Left lung (tissue), 4 donors: ENCODE measurements at regions not wholly inside any gene's neighbourhood (a gene's known extent, or its start where the extent isn't known, plus 50 kb on each side); places are given as distances from the start of the nearest gene placed in this dataset.
"Not testable (repeated sequence)": the region's sequence is repeated elsewhere in the genome, so short reads cannot be mapped to it uniquely, and the experiment has no call there.

Source experiments
- ATAC-seq: fragments of 200-7000 bp; cut with Tn5 transposase; one replicate; pipeline ENCODE4 v1.9.1; 2020; ENCODE audit warnings: moderate library complexity
- DNase-seq, 4 donors: peaks; one replicate each; pipeline ENCODE4 v3.0.0-alpha.2; 2013 to 2020
- H3K27ac ChIP-seq, 2 donors: fragments of 200-600 bp; sonication (generic) in 1 of 2; one replicate each; pipeline versions ENCODE4 v1.5.0 to v1.8.0; 2020 to 2021
- H3K27me3 ChIP-seq, 2 donors: fragments of 200-600 bp; sonication (generic) in 1 of 2; one replicate each; pipeline versions ENCODE4 v1.5.0 to v1.8.0; 2020 to 2021
- H3K36me3 ChIP-seq, 2 donors: fragments of 200-600 bp; sonication (generic) in 1 of 2; one replicate each; pipeline versions ENCODE4 v1.5.0 to v1.8.0; 2020 to 2021
- H3K4me1 ChIP-seq, 2 donors: fragments of 200-600 bp; one replicate each; pipeline ENCODE4 v1.8.0; 2021
- H3K4me3 ChIP-seq, 2 donors: fragments of 200-600 bp; sonication (generic) in 1 of 2; one replicate each; pipeline versions ENCODE4 v1.5.0 to v1.8.0; 2020 to 2021; ENCODE audit warnings: mild to moderate bottlenecking in 1 of 2
- H3K9me3 ChIP-seq, 2 donors: fragments of 200-600 bp; sonication (generic) in 1 of 2; one replicate each; pipeline versions ENCODE4 v1.5.0 to v1.8.0; 2020 to 2021
- CTCF ChIP-seq, 2 donors: fragments of 200-600 bp; sonication (generic) in 1 of 2; IDR thresholded peaks; one replicate each; pipeline versions ENCODE4 v1.5.0 to v1.8.0; 2021; ENCODE audit warnings: antibody characterized with exemption in 2 of 2
- intact Hi-C, 2 donors: fragments of 100-400 bp; cut with DNase I; formaldehyde crosslinking; loops; one replicate each; pipeline versions ENCODE4 v1.11.2 to v1.14.2; 2022
- donor health status: DM: no; HTN: yes; CAD: no.
- donor health status: DM: no; HTN: no; CAD: no.

DNA sequence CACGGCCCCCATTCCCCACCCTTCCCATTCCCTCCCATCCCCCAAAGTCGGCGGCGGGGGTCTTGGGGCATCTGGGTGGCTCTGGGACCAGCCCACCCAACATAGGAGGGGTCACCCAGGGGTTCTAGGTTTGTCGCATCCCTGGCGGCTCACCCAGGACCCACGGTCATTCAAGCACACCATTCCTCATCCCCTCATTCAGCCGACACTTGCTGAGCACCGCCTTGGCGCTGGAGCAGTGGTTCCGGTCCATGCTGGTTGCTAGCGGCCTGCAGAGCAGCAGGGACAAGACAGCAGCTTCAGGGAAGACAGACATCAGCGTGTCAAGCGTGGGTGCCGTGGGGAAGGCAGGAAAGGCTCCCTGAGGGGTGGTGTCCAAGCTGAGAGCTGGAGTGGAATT is 50.5 kb upstream of the OTOS start:
- H3K4me3 ChIP-seq = no peak overlapping the region
- H3K4me1 ChIP-seq = no peaks in the 10 kb centered on the region
- no peaks in the 10 kb centered on the region for H3K9me3 ChIP-seq
- no peaks in the 10 kb centered on the region for H3K36me3 ChIP-seq
- no peak for TF ChIP-seq CTCF (IDR thresholded peaks at IDR 0.05)
- peaks cover 0 to 26% of the 10 kb centered on the region in 2 donors for H3K27me3 ChIP-seq
- DNase-seq (no peak), ATAC-seq (no peak)
- intact Hi-C loops = no loop called here
- no peak overlapping the region for H3K27ac ChIP-seq

- Histone ChIP-seq H3K27ac (no peak overlapping the region), H3K9me3 (no peaks in the 10 kb centered on the region), H3K36me3 (no peaks in the 10 kb centered on the region), H3K4me1 (no peaks in the 10 kb centered on the region), H3K27me3 (peaks cover 0 to 26% of the 10 kb centered on the region in 2 donors), H3K4me3 (no peak overlapping the region)
- no peak for TF ChIP-seq CTCF (IDR thresholded peaks at IDR 0.05)
- ATAC-seq = no peak
- DNase-seq = no peak
- intact Hi-C loops = no loop called here
Observed at GRCh38 chr2:240192661-240193060, 52.2 kb upstream of the OTOS start.

- intact Hi-C loops, H3K9me3 ChIP-seq, H3K27ac ChIP-seq, H3K36me3 ChIP-seq, H3K4me1 ChIP-seq, H3K4me3 ChIP-seq: not testable (repeated sequence)
- peak; percentile 48 for ATAC-seq
- H3K27me3 ChIP-seq = peaks cover 0 to 24% of the 10 kb centered on the region in 2 donors
- DNase-seq = peak in 1 of 4 donors; percentile 14
Observed at GRCh38 chr2:240194341-240194762, 53.9 kb upstream of the OTOS start.

DNA sequence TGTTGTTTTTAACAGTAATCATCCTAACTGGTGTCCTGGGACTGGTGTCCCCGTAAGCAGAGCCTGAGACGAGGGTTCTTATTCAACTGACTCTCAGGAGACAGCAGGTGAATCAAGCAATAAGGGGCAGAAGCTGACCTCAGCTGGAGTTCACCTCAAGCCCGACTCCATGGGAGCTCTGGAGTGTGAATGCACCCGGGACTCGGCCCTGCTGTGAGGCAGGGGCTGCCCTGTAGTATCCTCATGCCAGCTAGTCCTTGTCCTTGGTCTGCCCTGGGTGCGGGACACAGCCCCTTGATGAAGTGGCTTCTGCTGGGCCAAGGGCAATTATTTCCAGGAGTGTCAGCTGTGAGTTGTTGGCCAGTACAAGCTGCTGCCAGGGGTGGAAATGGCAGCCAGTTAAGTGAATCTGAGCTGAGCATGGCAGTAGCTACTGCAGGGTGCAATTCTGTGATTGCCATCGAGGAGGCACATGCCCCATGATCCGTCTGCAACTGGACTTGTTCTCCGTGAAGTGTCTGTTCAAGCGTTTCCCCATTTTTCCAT is 54.9 kb upstream of the OTOS start:
- ATAC-seq (no peak), DNase-seq (no peak)
- no peak overlapping the region for H3K27ac ChIP-seq
- H3K4me1 ChIP-seq = no peaks in the 10 kb centered on the region
- H3K27me3 ChIP-seq = peaks cover 0 to 28% of the 10 kb centered on the region in 2 donors
- no peak overlapping the region for H3K4me3 ChIP-seq
- TF ChIP-seq CTCF (IDR thresholded peaks at IDR 0.05) = no peak
- no peaks in the 10 kb centered on the region for H3K9me3 ChIP-seq
- H3K36me3 ChIP-seq = no peaks in the 10 kb centered on the region
- intact Hi-C loops = no loop called here

DNA sequence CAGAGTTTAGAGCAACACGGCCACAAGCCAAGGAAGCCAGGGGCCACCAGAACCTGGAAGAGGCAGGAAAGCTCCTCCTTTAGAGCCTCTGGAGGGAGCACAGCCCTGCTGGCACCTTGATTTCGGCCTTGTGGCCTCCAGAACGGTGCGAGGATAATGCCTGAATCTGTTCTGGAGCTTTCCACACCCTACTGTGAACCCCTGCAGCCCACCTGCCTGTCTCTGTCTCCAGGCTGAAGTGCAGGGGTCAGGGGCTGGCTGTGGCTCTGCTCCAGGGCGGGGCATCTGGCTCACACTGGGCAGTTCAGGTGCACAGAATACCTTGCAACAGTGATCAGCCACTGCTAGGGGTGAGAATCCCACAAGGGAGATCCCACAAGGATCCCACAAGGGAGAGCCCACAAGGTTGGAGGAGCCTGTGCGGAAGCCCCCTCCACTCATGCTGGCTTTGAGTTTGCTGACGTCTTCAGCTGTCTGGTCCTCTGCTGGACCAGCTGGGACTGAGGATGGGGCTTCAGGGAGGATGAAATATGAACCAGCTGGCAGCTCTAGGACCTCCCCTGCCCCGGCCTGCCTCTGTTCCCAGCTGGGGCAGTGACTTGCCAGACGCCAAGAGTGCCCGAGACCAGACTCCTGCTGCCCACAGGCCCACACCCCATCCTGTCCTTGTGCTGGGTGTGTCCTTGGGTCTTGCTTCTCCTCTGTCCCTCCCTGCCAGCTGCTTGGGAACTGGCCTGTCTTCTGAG is 56.4 kb upstream of the OTOS start:
- ATAC-seq = no peak
- Histone ChIP-seq H3K4me1 (peaks cover 0 to 2% of the 10 kb centered on the region in 2 donors), H3K27ac (no peak overlapping the region), H3K27me3 (peaks cover 0 to 25% of the 10 kb centered on the region in 2 donors), H3K36me3 (no peaks in the 10 kb centered on the region), H3K4me3 (no peak overlapping the region), H3K9me3 (no peaks in the 10 kb centered on the region)
- no peak for TF ChIP-seq CTCF (IDR thresholded peaks at IDR 0.05)
- intact Hi-C loops = no loop called here
- no peak for DNase-seq
